Heart left ventricle (tissue), 13 donors: ENCODE measurements at regions not wholly inside any gene's neighbourhood (a gene's known extent, or its start where the extent isn't known, plus 50 kb on each side); places are given as distances from the start of the nearest gene placed in this dataset.

Source experiments
- CTCF ChIP-seq, 12 donors: fragments of 200-600 bp; sonication (generic) in 4 of 12; IDR thresholded peaks; one replicate each; pipeline versions ENCODE4 v1.5.0 to v1.8.0; 2018 to 2022; ENCODE audit warnings: antibody characterized with exemption in 12 of 12, mild to moderate bottlenecking in 5 of 12
- POLR2A ChIP-seq, 2 donors: fragments of 450-650 bp; IDR thresholded peaks; one replicate each; pipeline ENCODE4 v1.6.1; 2017; ENCODE audit warnings: antibody characterized with exemption in 2 of 2, mild to moderate bottlenecking in 2 of 2, moderate library complexity in 2 of 2
- donor health status: ischemic (EF 13 %, LVEDD 7.1; RV severe dilation, severe dysfunction).
- donor health status: DM: no; HTN: yes; CAD: no.
- donor health status: DM: no; HTN: no; CAD: no.
- donor health status: ischemic (EF 25% LVEDD 6.9; RV normal size, moderate dysfunction).
- donor health status: ischemic (EF 25% LVEDD 5.7; RV mildly dilated, moderate dysfunction).
- donor health status: ischemic (EF 35%, LVEDD 5.7; RV mildly dilated, moderate dysfunction).
- donor health status: nonischemic (EF 11% LVEDD 7.7; RV severe dilation, severe dysfunction).
- donor health status: DM: yes; HTN: yes; CAD: no.
- donor health status: PGD.
- donor health status: ischemic (EF 29% LVEDD 5.4; RV normal size, mild dysfunction).
- donor health status: nonischemic (EF 23%, LVEDD 6.1; RV moderate dilation, normal function).

GRCh38 chr13:31947506-31947905 is 84.1 kb upstream of the FRY start:
- TF ChIP-seq CTCF (IDR thresholded peaks at IDR 0.05) (no peak), POLR2A (IDR thresholded peaks at IDR 0.05) (no peak)
